Ishikawa (cell line): ENCODE measurements at regions not wholly inside any gene's neighbourhood (a gene's known extent, or its start where the extent isn't known, plus 50 kb on each side); places are given as distances from the start of the nearest gene placed in this dataset.

ENCODE experiments used
- CEBPB ChIP-seq: IDR thresholded peaks from 2 replicates; pipeline ENCODE4 v1.6.1; 2012
- EGR1 ChIP-seq: IDR thresholded peaks from 2 replicates; pipeline ENCODE4 v1.6.1; 2012
- EP300 ChIP-seq: IDR thresholded peaks from 2 replicates; pipeline ENCODE4 v1.6.1; 2012; ENCODE audit warnings: borderline replicate concordance
- FOXM1 ChIP-seq: IDR thresholded peaks from 2 replicates; pipeline ENCODE4 v1.6.1; 2012; ENCODE audit warnings: low read depth, borderline replicate concordance
- MAX ChIP-seq: IDR thresholded peaks from 2 replicates; pipeline ENCODE4 v1.6.1; 2012
- NFIC ChIP-seq: IDR thresholded peaks from 2 replicates; pipeline ENCODE4 v1.6.1; 2012
- RAD21 ChIP-seq: IDR thresholded peaks from 2 replicates; pipeline ENCODE4 v1.6.1; 2012; ENCODE audit warnings: low read depth
- REST ChIP-seq: IDR thresholded peaks from 2 replicates; pipeline ENCODE4 v1.6.1; 2012; ENCODE audit warnings: low read depth, mild to moderate bottlenecking
- TAF1 ChIP-seq: IDR thresholded peaks from 2 replicates; pipeline ENCODE4 v1.6.1; 2012; ENCODE audit warnings: low read depth, mild to moderate bottlenecking
- TCF12 ChIP-seq: IDR thresholded peaks from 2 replicates; pipeline ENCODE4 v1.6.1; 2012; ENCODE audit warnings: low read depth
- TEAD4 ChIP-seq: IDR thresholded peaks from 2 replicates; pipeline ENCODE4 v1.6.1; 2012
- USF1 ChIP-seq: IDR thresholded peaks from 2 replicates; pipeline ENCODE4 v1.6.1; 2012
- YY1 ChIP-seq: IDR thresholded peaks from 2 replicates; pipeline ENCODE4 v1.6.1; 2012; ENCODE audit warnings: low read depth
- ZBTB7A ChIP-seq: IDR thresholded peaks from 2 replicates; pipeline ENCODE4 v1.6.1; 2012; ENCODE audit warnings: low read depth

GRCh38 chr13:79770056-79770455, 289.1 kb downstream of the NDFIP2 start:
- no peak for TF ChIP-seq MAX
- TF ChIP-seq FOXM1 = no peak
- TF ChIP-seq REST = no peak
- no peak for TF ChIP-seq TAF1
- no peak for TF ChIP-seq YY1
- TF ChIP-seq EP300 = no peak
- no peak for TF ChIP-seq CEBPB
- TF ChIP-seq RAD21 = no peak
- no peak for TF ChIP-seq USF1
- no peak for TF ChIP-seq ZBTB7A
- TF ChIP-seq NFIC = no peak
- no peak for TF ChIP-seq EGR1
- TF ChIP-seq TCF12 = no peak
- TF ChIP-seq TEAD4 = no peak
